ENCODE measurements at regions not wholly inside any gene's neighbourhood (a gene's known extent, or its start where the extent isn't known, plus 50 kb on each side); places are given as distances from the start of the nearest gene placed in this dataset.

DNA sequence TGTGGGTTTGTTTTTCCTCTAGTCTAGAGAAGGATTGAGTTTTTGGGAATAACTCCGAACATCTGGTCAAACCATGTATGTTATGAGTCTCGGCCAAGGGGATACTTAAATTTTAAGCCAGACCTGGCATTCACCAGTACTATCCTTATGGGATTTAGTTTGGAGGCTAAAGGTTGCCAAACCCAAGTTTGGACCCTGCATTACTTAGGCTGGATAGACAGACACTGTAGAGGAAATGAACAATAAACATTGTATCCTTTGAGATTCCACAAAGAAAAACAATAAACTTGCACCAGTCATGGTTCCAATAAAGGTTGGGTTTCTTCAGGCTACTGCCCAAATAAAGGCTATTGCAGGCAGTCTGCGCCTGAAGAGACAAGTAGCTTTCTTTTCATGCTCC lies 296.7 kb upstream of the MEF2C start:
- no peaks in the 10 kb centered on the region for H3K27me3 ChIP-seq (ENCODE audit: insufficient read depth, low read depth, low read length)
- H4K20me1 ChIP-seq (ENCODE audit: insufficient read depth), result no peaks in the 10 kb centered on the region
- no peaks in the 10 kb centered on the region for H3K36me3 ChIP-seq (ENCODE audit: insufficient read depth, low read length)
- no peak overlapping the region for H2AFZ ChIP-seq (ENCODE audit: low read depth, low read length)
- no peak overlapping the region for H3K9ac ChIP-seq (ENCODE audit: low read length)
- H3F3A ChIP-seq (ENCODE audit: insufficient read depth, low read length, poor library complexity, severe bottlenecking), result no peaks in the 10 kb centered on the region
- no peaks in the 10 kb centered on the region for H3K9me2 ChIP-seq (ENCODE audit: insufficient read depth, low read length)
- H3K4me3 ChIP-seq (ENCODE audit: low read length), result no peak overlapping the region
- TF ChIP-seq MXI1 (conservative IDR thresholded peaks at IDR 0.05; ENCODE audit: poor library complexity, severe bottlenecking) (no peak), POLR2AphosphoS5 (IDR thresholded peaks at IDR 0.05) (no peak), EP300 (conservative IDR thresholded peaks at IDR 0.05; ENCODE audit: poor library complexity, severe bottlenecking) (no peak), CTCF (IDR thresholded peaks at IDR 0.05; ENCODE audit: poor library complexity, severe bottlenecking) (no peak), SMC3 (conservative IDR thresholded peaks at IDR 0.05; ENCODE audit: poor library complexity) (no peak), RAD21 (conservative IDR thresholded peaks at IDR 0.05) (no peak), EZH2 (IDR thresholded peaks at IDR 0.05; ENCODE audit: borderline replicate concordance, insufficient read depth, low read length, poor library complexity, severe bottlenecking) (no peak), TAF1 (IDR thresholded peaks at IDR 0.05; ENCODE audit: low read depth) (no peak)
- TF ChIP-seq, protein P1, sequence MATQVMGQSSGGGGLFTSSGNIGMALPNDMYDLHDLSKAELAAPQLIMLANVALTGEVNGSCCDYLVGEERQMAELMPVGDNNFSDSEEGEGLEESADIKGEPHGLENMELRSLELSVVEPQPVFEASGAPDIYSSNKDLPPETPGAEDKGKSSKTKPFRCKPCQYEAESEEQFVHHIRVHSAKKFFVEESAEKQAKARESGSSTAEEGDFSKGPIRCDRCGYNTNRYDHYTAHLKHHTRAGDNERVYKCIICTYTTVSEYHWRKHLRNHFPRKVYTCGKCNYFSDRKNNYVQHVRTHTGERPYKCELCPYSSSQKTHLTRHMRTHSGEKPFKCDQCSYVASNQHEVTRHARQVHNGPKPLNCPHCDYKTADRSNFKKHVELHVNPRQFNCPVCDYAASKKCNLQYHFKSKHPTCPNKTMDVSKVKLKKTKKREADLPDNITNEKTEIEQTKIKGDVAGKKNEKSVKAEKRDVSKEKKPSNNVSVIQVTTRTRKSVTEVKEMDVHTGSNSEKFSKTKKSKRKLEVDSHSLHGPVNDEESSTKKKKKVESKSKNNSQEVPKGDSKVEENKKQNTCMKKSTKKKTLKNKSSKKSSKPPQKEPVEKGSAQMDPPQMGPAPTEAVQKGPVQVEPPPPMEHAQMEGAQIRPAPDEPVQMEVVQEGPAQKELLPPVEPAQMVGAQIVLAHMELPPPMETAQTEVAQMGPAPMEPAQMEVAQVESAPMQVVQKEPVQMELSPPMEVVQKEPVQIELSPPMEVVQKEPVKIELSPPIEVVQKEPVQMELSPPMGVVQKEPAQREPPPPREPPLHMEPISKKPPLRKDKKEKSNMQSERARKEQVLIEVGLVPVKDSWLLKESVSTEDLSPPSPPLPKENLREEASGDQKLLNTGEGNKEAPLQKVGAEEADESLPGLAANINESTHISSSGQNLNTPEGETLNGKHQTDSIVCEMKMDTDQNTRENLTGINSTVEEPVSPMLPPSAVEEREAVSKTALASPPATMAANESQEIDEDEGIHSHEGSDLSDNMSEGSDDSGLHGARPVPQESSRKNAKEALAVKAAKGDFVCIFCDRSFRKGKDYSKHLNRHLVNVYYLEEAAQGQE (IDR thresholded peaks at IDR 0.05; ENCODE audit: borderline replicate concordance), result no peak
- H3K79me2 ChIP-seq (replicated peaks; ENCODE audit: insufficient read depth, low read length), result no peaks in the 10 kb centered on the region
- no peak overlapping the region for H3K4me2 ChIP-seq (ENCODE audit: low read length)
- no peaks in the 10 kb centered on the region for H3K9me3 ChIP-seq (ENCODE audit: low read length)
- H3K27ac ChIP-seq (ENCODE audit: low read length), result no peak overlapping the region

GRCh38 chr5:89178541-89178940 lies 295.6 kb upstream of the MEF2C start:
- Histone ChIP-seq H3F3A (ENCODE audit: insufficient read depth, low read length, poor library complexity, severe bottlenecking) (no peaks in the 10 kb centered on the region), H3K4me2 (ENCODE audit: low read length) (no peak overlapping the region), H3K9me2 (ENCODE audit: insufficient read depth, low read length) (no peaks in the 10 kb centered on the region), H3K4me3 (ENCODE audit: low read length) (no peak overlapping the region), H3K9me3 (ENCODE audit: low read length) (no peaks in the 10 kb centered on the region), H3K27me3 (ENCODE audit: insufficient read depth, low read depth, low read length) (no peaks in the 10 kb centered on the region), H3K36me3 (ENCODE audit: insufficient read depth, low read length) (no peaks in the 10 kb centered on the region), H2AFZ (ENCODE audit: low read depth, low read length) (no peak overlapping the region), H3K9ac (ENCODE audit: low read length) (no peak overlapping the region), H3K79me2 (replicated peaks; ENCODE audit: insufficient read depth, low read length) (no peaks in the 10 kb centered on the region), H4K20me1 (ENCODE audit: insufficient read depth) (no peaks in the 10 kb centered on the region), H3K27ac (ENCODE audit: low read length) (no peak overlapping the region)
- TF ChIP-seq POLR2AphosphoS5 (IDR thresholded peaks at IDR 0.05) (no peak), RAD21 (conservative IDR thresholded peaks at IDR 0.05) (no peak), MXI1 (conservative IDR thresholded peaks at IDR 0.05; ENCODE audit: poor library complexity, severe bottlenecking) (no peak), SMC3 (conservative IDR thresholded peaks at IDR 0.05; ENCODE audit: poor library complexity) (no peak), EZH2 (IDR thresholded peaks at IDR 0.05; ENCODE audit: borderline replicate concordance, insufficient read depth, low read length, poor library complexity, severe bottlenecking) (no peak), EP300 (conservative IDR thresholded peaks at IDR 0.05; ENCODE audit: poor library complexity, severe bottlenecking) (no peak), CTCF (IDR thresholded peaks at IDR 0.05; ENCODE audit: poor library complexity, severe bottlenecking) (no peak), TAF1 (IDR thresholded peaks at IDR 0.05; ENCODE audit: low read depth) (no peak)

Data from neural cell (in vitro differentiated cells).